A673 (cell line): ENCODE measurements at regions not wholly inside any gene's neighbourhood (a gene's known extent, or its start where the extent isn't known, plus 50 kb on each side); places are given as distances from the start of the nearest gene placed in this dataset.
A peak's percentile ranks its signal among the peaks of the same experiment; 100 is the strongest.

Source experiments
- BruUV-seq: library from RNA; stranded (reverse); fragments of 400-500 nt; replicated peaks from 2 replicates; lab custom pipeline; 2021; lab: Mats Ljungman, UMichigan
- CTCF ChIA-PET: fragments of 300-600 bp; sonication (Branson Sonifier 250); formaldehyde crosslinking; loops from one replicate; lab custom pipeline; 2022; ENCODE audit warnings: antibody characterized with exemption; lab: Charles Lee
- POLR2A ChIA-PET: fragments of 300-600 bp; sonication (Branson Sonifier 250); formaldehyde crosslinking; loops from one replicate; lab custom pipeline; 2022; ENCODE audit warnings: antibody characterized with exemption; ENCODE audit not compliant: low non-redundant PET; lab: Charles Lee
- DNase-seq: peaks from one replicate; pipeline ENCODE4 v3.0.0-alpha.2; 2015; ENCODE audit warnings: low spot score
- H3K27ac ChIP-seq: fragments of 200-600 bp; sonication (generic); 2 replicates; pipeline ENCODE4 v1.5.1; 2016; ENCODE audit warnings: mixed run types, low read depth, mild to moderate bottlenecking, mixed read lengths, antibody characterized with exemption, low read length; ENCODE audit not compliant: poor library complexity, severe bottlenecking
- H3K27me3 ChIP-seq: fragments of 200-600 bp; sonication (generic); replicated peaks from 2 replicates; pipeline ENCODE4 v1.6.1; 2017; ENCODE audit warnings: mixed run types, low read depth, mild to moderate bottlenecking, mixed read lengths, antibody characterized with exemption, low read length; ENCODE audit not compliant: insufficient read depth, poor library complexity
- H3K36me3 ChIP-seq: fragments of 200-600 bp; sonication (generic); 2 replicates; pipeline ENCODE4 v1.6.1; 2016; ENCODE audit warnings: mixed run types, mild to moderate bottlenecking, mixed read lengths, antibody characterized with exemption, low read length; ENCODE audit not compliant: insufficient read depth, poor library complexity, severe bottlenecking
- H3K4me1 ChIP-seq: fragments of 200-600 bp; sonication (generic); 2 replicates; pipeline ENCODE4 v1.6.1; 2017; ENCODE audit warnings: mixed run types, mild to moderate bottlenecking, mixed read lengths, antibody characterized with exemption, low read length; ENCODE audit not compliant: insufficient read depth, poor library complexity, severe bottlenecking
- H3K4me3 ChIP-seq: fragments of 200-600 bp; sonication (generic); 2 replicates; pipeline ENCODE4 v1.5.1; 2016; ENCODE audit warnings: low read depth, mixed run types, mild to moderate bottlenecking, mixed read lengths, low read length; ENCODE audit not compliant: poor library complexity, severe bottlenecking
- H3K9me3 ChIP-seq: fragments of 200-600 bp; sonication (generic); 2 replicates; pipeline ENCODE4 v1.6.1; 2016; ENCODE audit warnings: mixed run types, low read depth, mild to moderate bottlenecking, mixed read lengths, antibody characterized with exemption, low read length; ENCODE audit not compliant: poor library complexity, severe bottlenecking
- EZH2 ChIP-seq: fragments of 200-600 bp; sonication (generic); IDR thresholded peaks from 2 replicates; pipeline ENCODE4 v1.6.1; 2017; ENCODE audit warnings: borderline replicate concordance, low read depth, mild to moderate bottlenecking, mixed read lengths, antibody characterized with exemption, low read length; ENCODE audit not compliant: poor library complexity, severe bottlenecking
- intact Hi-C: fragments of 100-400 bp; cut with micrococcal nuclease; formaldehyde crosslinking; loops from one replicate; pipeline ENCODE4 v1.10.0; 2022; ENCODE audit not compliant: unreplicated experiment
- TF ChIP-seq, protein P1 (sequence below): fragments of 300-800, 200-600 bp; sonication (generic); conservative IDR thresholded peaks from 2 replicates; pipeline ENCODE4 v1.5.1; 2017; ENCODE audit warnings: low read depth, mild to moderate bottlenecking, antibody characterized with exemption, low read length, moderate library complexity, mixed read lengths

DNA sequence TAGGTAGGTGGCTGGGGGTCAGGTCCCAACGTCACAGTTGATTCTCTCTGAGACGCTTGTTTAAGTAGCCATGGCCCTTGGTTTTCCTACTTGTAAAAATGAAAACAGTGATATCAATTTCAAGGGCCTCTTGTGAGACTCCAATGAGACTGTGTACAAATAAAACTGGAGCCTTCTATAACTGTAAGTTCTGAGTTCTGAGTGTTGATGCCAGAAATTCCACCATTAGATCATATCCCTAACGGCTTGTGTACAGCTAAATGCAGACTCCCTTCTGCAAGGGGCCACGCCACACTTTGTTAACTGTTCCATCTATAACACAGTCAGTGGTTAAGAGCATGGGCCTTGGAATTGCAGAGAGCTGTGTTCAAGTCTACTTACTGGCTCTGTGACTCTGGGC, 267.3 kb downstream of the TLE3 start:
- H3K9me3 ChIP-seq = no peaks in the 10 kb centered on the region
- H3K36me3 ChIP-seq = no peaks in the 10 kb centered on the region
- POLR2A ChIA-PET = no interaction called here
- H3K27ac ChIP-seq = no peak overlapping the region
- CTCF ChIA-PET = no interaction called here
- no TSS peak for BruUV-seq
- peaks cover 25% of the 10 kb centered on the region for H3K4me1 ChIP-seq
- H3K4me3 ChIP-seq = no peak overlapping the region
- no peak for TF ChIP-seq EZH2
- TF ChIP-seq, protein P1, sequence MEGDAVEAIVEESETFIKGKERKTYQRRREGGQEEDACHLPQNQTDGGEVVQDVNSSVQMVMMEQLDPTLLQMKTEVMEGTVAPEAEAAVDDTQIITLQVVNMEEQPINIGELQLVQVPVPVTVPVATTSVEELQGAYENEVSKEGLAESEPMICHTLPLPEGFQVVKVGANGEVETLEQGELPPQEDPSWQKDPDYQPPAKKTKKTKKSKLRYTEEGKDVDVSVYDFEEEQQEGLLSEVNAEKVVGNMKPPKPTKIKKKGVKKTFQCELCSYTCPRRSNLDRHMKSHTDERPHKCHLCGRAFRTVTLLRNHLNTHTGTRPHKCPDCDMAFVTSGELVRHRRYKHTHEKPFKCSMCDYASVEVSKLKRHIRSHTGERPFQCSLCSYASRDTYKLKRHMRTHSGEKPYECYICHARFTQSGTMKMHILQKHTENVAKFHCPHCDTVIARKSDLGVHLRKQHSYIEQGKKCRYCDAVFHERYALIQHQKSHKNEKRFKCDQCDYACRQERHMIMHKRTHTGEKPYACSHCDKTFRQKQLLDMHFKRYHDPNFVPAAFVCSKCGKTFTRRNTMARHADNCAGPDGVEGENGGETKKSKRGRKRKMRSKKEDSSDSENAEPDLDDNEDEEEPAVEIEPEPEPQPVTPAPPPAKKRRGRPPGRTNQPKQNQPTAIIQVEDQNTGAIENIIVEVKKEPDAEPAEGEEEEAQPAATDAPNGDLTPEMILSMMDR = no peak
- H3K27me3 ChIP-seq = no peaks in the 10 kb centered on the region
- no peak for DNase-seq
- intact Hi-C loops = no loop called here

DNA sequence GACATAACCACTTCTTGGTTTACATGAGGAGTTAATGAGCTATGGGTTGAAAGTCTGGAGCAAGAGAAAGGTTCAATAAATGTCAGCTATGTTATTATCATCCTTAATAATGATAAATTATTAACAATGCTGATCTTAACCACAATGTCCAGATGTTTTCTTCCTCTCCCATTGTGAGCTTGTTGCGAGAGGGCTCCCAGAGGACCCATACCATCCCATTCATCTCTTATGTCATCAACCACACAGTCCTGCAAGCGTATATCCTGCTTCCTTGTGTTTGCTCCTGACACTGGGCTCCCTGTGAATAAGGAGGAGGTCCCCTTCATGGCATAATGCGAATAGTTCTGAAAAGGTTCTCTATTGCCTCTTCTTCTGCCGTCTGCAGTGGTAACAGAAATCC, 266.8 kb downstream of the TLE3 start:
- intact Hi-C loops = no loop called here
- ChIA-PET CTCF (no interaction called here), POLR2A (no interaction called here)
- no peak overlapping the region for H3K4me3 ChIP-seq
- no TSS peak for BruUV-seq
- H3K4me1 ChIP-seq = peaks cover 21% of the 10 kb centered on the region
- H3K9me3 ChIP-seq = no peaks in the 10 kb centered on the region
- no peak for DNase-seq
- no peaks in the 10 kb centered on the region for H3K36me3 ChIP-seq
- TF ChIP-seq, protein P1 = no peak
- TF ChIP-seq EZH2 = no peak
- no peak overlapping the region for H3K27ac ChIP-seq
- no peaks in the 10 kb centered on the region for H3K27me3 ChIP-seq

GRCh38 chr15:69834267-69834666, 263.4 kb downstream of the TLE3 start:
- POLR2A ChIA-PET = no interaction called here

More at GRCh38 chr15:69834267-69834666, 263.4 kb downstream of the TLE3 start:
- Histone ChIP-seq H3K9me3 (no peaks in the 10 kb centered on the region), H3K4me1 (peaks cover 9% of the 10 kb centered on the region), H3K27ac (no peak overlapping the region), H3K27me3 (no peaks in the 10 kb centered on the region), H3K4me3 (no peak overlapping the region), H3K36me3 (no peaks in the 10 kb centered on the region)
- intact Hi-C loops = no loop called here
- peak; percentile 39 for DNase-seq
- no TSS peak for BruUV-seq
- TF ChIP-seq, protein P1 = no peak
- TF ChIP-seq EZH2 = no peak
- CTCF ChIA-PET = no interaction called here
